HL-60 (cell line): ENCODE measurements at regions not wholly inside any gene's neighbourhood (a gene's known extent, or its start where the extent isn't known, plus 50 kb on each side); places are given as distances from the start of the nearest gene placed in this dataset.

Source experiments
- DNase-seq, 2 experiments: peaks; one replicate each; pipeline ENCODE4 v3.0.0-alpha.2; 2010 to 2020; ENCODE audit warnings: low read depth in 1 of 2, low spot score in 1 of 2
- H3K27ac ChIP-seq: fragments of 250-450 bp; sonication (Bioruptor Pico); replicated peaks from 2 replicates; pipeline ENCODE4 v1.5.1; 2020; ENCODE audit warnings: mild to moderate bottlenecking, moderate library complexity
- H3K27me3 ChIP-seq: fragments of 250-450 bp; sonication (Bioruptor Pico); 2 replicates; pipeline ENCODE4 v1.5.1; 2021; ENCODE audit warnings: mild to moderate bottlenecking, moderate library complexity; ENCODE audit not compliant: insufficient read depth, poor library complexity, severe bottlenecking
- H3K4me3 ChIP-seq: replicated peaks from 2 replicates; pipeline ENCODE4 v1.5.1; 2011; ENCODE audit warnings: mild to moderate bottlenecking, control low read depth, low read length; ENCODE audit not compliant: insufficient read depth
- GABPA ChIP-seq: IDR thresholded peaks from 2 replicates; pipeline ENCODE4 v1.6.1; 2012; ENCODE audit warnings: low read depth
- POLR2AphosphoS5 ChIP-seq: IDR thresholded peaks from 2 replicates; pipeline ENCODE4 v1.6.1; 2012; ENCODE audit warnings: low read depth
- SPI1 ChIP-seq: IDR thresholded peaks from 2 replicates; pipeline ENCODE4 v1.6.1; 2012; ENCODE audit warnings: low read depth, mild to moderate bottlenecking, borderline replicate concordance
- TF ChIP-seq, protein P1 (sequence below): IDR thresholded peaks from one replicate; pipeline ENCODE4 v1.5.1; 2011; ENCODE audit warnings: low read length, control low read depth, inconsistent platforms; ENCODE audit not compliant: insufficient read depth
- TF ChIP-seq, protein P2 (sequence below): IDR thresholded peaks from 2 replicates; pipeline ENCODE4 v1.6.1; 2012; ENCODE audit warnings: low read depth; ENCODE audit not compliant: insufficient replicate concordance

DNA sequence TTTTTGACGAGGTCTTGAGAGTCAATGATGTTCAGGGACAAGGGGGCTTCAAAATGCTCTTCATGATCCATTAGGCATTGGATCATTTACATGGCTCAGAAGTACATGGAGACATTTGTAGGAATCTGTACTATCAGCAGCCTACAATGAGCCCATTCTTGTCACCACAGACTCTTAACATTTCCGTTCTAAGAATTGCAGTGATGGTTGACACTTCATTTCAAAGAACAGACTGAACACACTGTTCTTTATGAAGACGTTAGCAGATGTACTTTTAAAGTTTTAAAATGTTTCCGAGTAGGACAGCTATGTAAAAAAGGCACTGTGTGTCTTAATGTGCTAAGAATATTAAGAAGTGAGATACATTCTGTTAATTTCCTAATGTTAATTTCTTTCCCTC lies 97.3 kb upstream of the GOT2 start:
- TF ChIP-seq SPI1 = no peak
- TF ChIP-seq POLR2AphosphoS5 = no peak
- TF ChIP-seq, protein P1, sequence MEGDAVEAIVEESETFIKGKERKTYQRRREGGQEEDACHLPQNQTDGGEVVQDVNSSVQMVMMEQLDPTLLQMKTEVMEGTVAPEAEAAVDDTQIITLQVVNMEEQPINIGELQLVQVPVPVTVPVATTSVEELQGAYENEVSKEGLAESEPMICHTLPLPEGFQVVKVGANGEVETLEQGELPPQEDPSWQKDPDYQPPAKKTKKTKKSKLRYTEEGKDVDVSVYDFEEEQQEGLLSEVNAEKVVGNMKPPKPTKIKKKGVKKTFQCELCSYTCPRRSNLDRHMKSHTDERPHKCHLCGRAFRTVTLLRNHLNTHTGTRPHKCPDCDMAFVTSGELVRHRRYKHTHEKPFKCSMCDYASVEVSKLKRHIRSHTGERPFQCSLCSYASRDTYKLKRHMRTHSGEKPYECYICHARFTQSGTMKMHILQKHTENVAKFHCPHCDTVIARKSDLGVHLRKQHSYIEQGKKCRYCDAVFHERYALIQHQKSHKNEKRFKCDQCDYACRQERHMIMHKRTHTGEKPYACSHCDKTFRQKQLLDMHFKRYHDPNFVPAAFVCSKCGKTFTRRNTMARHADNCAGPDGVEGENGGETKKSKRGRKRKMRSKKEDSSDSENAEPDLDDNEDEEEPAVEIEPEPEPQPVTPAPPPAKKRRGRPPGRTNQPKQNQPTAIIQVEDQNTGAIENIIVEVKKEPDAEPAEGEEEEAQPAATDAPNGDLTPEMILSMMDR = no peak
- no peak for TF ChIP-seq GABPA
- TF ChIP-seq, protein P2, sequence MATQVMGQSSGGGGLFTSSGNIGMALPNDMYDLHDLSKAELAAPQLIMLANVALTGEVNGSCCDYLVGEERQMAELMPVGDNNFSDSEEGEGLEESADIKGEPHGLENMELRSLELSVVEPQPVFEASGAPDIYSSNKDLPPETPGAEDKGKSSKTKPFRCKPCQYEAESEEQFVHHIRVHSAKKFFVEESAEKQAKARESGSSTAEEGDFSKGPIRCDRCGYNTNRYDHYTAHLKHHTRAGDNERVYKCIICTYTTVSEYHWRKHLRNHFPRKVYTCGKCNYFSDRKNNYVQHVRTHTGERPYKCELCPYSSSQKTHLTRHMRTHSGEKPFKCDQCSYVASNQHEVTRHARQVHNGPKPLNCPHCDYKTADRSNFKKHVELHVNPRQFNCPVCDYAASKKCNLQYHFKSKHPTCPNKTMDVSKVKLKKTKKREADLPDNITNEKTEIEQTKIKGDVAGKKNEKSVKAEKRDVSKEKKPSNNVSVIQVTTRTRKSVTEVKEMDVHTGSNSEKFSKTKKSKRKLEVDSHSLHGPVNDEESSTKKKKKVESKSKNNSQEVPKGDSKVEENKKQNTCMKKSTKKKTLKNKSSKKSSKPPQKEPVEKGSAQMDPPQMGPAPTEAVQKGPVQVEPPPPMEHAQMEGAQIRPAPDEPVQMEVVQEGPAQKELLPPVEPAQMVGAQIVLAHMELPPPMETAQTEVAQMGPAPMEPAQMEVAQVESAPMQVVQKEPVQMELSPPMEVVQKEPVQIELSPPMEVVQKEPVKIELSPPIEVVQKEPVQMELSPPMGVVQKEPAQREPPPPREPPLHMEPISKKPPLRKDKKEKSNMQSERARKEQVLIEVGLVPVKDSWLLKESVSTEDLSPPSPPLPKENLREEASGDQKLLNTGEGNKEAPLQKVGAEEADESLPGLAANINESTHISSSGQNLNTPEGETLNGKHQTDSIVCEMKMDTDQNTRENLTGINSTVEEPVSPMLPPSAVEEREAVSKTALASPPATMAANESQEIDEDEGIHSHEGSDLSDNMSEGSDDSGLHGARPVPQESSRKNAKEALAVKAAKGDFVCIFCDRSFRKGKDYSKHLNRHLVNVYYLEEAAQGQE = no peak
- H3K27me3 ChIP-seq = no peaks in the 10 kb centered on the region
- no peak overlapping the region for H3K27ac ChIP-seq
- DNase-seq = no peak
- no peak overlapping the region for H3K4me3 ChIP-seq

DNA sequence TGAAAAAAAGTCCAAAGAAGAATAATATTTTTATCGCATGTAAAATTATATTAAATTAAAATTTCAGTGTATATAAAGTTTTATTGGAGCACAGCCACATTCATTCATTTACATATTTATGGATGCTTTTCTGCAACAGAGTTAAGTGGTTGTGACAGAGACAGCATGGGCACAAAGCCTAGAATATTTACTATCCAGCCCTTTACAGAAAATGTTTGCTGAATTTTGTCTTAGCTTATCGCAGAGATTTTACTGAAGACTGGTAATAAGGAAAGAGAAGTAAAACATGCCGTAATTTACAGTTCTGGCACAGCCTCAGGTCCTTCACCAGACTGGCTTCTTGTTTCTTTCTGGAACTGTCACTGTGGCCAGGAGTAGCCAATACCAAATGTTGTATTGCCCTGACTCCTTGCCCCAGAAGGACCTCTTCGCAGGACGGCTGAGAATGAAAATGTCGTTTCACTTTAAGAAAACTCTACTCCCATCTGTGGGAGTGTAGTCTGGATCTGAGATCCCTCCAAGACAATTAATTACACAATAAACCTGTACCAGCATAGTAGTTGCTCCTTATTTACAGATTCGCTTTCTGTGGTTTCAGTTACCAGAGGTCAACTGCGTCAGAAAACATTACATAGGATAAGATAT lies 94.9 kb upstream of the GOT2 start:
- no peak for DNase-seq
- H3K27ac ChIP-seq = no peak overlapping the region
- H3K4me3 ChIP-seq = no peak overlapping the region
- TF ChIP-seq POLR2AphosphoS5 = no peak
- TF ChIP-seq, protein P1 = no peak
- TF ChIP-seq, protein P2 = no peak
- no peak for TF ChIP-seq GABPA
- TF ChIP-seq SPI1 = no peak
- no peaks in the 10 kb centered on the region for H3K27me3 ChIP-seq

DNA sequence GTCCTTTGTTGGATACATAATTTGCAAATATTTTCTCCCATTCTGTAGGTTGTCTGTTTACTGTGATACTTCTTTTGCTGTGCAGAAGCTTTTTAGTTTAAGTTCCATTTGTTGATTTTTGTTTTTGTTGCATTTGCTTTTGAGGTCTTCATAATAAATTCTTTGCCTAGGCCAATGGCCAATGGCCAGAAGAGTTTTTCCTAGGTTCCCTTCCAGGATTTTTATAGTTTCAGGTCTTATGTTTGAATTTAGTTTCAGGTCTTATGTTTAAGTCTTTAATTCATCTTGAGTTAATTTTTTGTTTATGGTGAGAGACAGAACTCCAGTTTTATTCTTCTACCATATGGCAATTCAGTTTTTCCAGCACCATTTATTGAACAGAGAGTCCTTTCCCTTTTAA lies 90.1 kb upstream of the GOT2 start:
- Histone ChIP-seq H3K4me3 (no peak overlapping the region), H3K27me3 (no peaks in the 10 kb centered on the region), H3K27ac (no peak overlapping the region)
- DNase-seq = no peak
- TF ChIP-seq GABPA (no peak), POLR2AphosphoS5 (no peak), SPI1 (no peak)
- TF ChIP-seq, protein P2 = no peak
- TF ChIP-seq, protein P1 = no peak
